Trophoblast cell (in vitro differentiated cells and primary cell): ENCODE measurements at regions not wholly inside any gene's neighbourhood (a gene's known extent, or its start where the extent isn't known, plus 50 kb on each side); places are given as distances from the start of the nearest gene placed in this dataset.
"Not testable (repeated sequence)": the region's sequence is repeated elsewhere in the genome, so short reads cannot be mapped to it uniquely, and the experiment has no call there.

Source experiments
- DNase-seq, 2 donors: peaks; one replicate each; pipeline ENCODE4 v3.0.0-alpha.2; 2016
- H2AFZ ChIP-seq: 2 replicates; pipeline ENCODE4 v1.6.1; 2013; ENCODE audit warnings: low read length, moderate library complexity, mild to moderate bottlenecking; ENCODE audit not compliant: insufficient read depth, poor library complexity
- H2AK5ac ChIP-seq: 2 replicates; pipeline ENCODE4 v1.6.1; 2013; ENCODE audit warnings: mild to moderate bottlenecking, low read length
- H2BK120ac ChIP-seq: 2 replicates; pipeline ENCODE4 v1.6.1; 2013; ENCODE audit warnings: low read length, mild to moderate bottlenecking, moderate library complexity; ENCODE audit not compliant: insufficient read depth, poor library complexity
- H2BK12ac ChIP-seq: 2 replicates; pipeline ENCODE4 v1.6.1; 2013; ENCODE audit warnings: mild to moderate bottlenecking, low read length, moderate library complexity
- H2BK5ac ChIP-seq: 2 replicates; pipeline ENCODE4 v1.6.1; 2013; ENCODE audit warnings: low read length, low read depth, moderate library complexity, mild to moderate bottlenecking; ENCODE audit not compliant: poor library complexity
- H3K14ac ChIP-seq: 2 replicates; pipeline ENCODE4 v1.6.1; 2013; ENCODE audit warnings: mild to moderate bottlenecking, low read length
- H3K18ac ChIP-seq: 2 replicates; pipeline ENCODE4 v1.6.1; 2013; ENCODE audit warnings: mild to moderate bottlenecking, low read length
- H3K23ac ChIP-seq: 2 replicates; pipeline ENCODE4 v1.6.1; 2013; ENCODE audit warnings: low read length
- H3K27ac ChIP-seq: 2 replicates; pipeline ENCODE4 v1.5.1; 2013; ENCODE audit warnings: low read depth, mild to moderate bottlenecking, inconsistent platforms, low read length, moderate library complexity
- H3K27me3 ChIP-seq: 2 replicates; pipeline ENCODE4 v1.6.1; 2013; ENCODE audit warnings: inconsistent platforms, mild to moderate bottlenecking, low read length, moderate library complexity; ENCODE audit not compliant: insufficient read depth
- H3K36me3 ChIP-seq, 2 experiments: 1 replicate in 1 of 2; 2 replicates in 1 of 2; pipeline ENCODE4 v1.6.1; 2013; ENCODE audit warnings: low read length in 2 of 2, mild to moderate bottlenecking in 2 of 2, moderate library complexity in 1 of 2; ENCODE audit not compliant: insufficient read depth in 2 of 2, control insufficient read depth in 1 of 2
- H3K4ac ChIP-seq: 2 replicates; pipeline ENCODE4 v1.6.1; 2013; ENCODE audit warnings: low read depth, mild to moderate bottlenecking, low read length, moderate library complexity
- H3K4me1 ChIP-seq, 2 experiments: 1 replicate in 1 of 2; 2 replicates in 1 of 2; pipeline ENCODE4 v1.6.1; 2013; ENCODE audit warnings: low read length in 2 of 2, mild to moderate bottlenecking in 2 of 2, moderate library complexity in 1 of 2; ENCODE audit not compliant: insufficient read depth in 2 of 2, control insufficient read depth in 1 of 2
- H3K4me2 ChIP-seq: 2 replicates; pipeline ENCODE4 v1.6.1; 2013; ENCODE audit warnings: inconsistent platforms, mild to moderate bottlenecking, low read length, moderate library complexity
- H3K4me3 ChIP-seq: 2 replicates; pipeline ENCODE4 v1.5.1; 2013; ENCODE audit warnings: mild to moderate bottlenecking, low read depth, low read length, inconsistent platforms
- H3K79me1 ChIP-seq: one replicate; pipeline ENCODE4 v1.6.1; 2013; ENCODE audit warnings: low read length
- H3K79me2 ChIP-seq: 2 replicates; pipeline ENCODE4 v1.6.1; 2013; ENCODE audit warnings: low read length, mild to moderate bottlenecking; ENCODE audit not compliant: control insufficient read depth, insufficient read depth, poor library complexity
- H3K9ac ChIP-seq: 2 replicates; pipeline ENCODE4 v1.6.1; 2013; ENCODE audit warnings: mild to moderate bottlenecking, low read length
- H3K9me3 ChIP-seq: 2 replicates; pipeline ENCODE4 v1.6.1; 2013; ENCODE audit warnings: low read depth, mild to moderate bottlenecking, control low read depth, inconsistent platforms, low read length; ENCODE audit not compliant: insufficient read depth
- H4K12ac ChIP-seq: 2 replicates; pipeline ENCODE4 v1.6.1; 2013; ENCODE audit warnings: low read depth, mild to moderate bottlenecking, low read length, moderate library complexity
- H4K8ac ChIP-seq: 2 replicates; pipeline ENCODE4 v1.6.1; 2013; ENCODE audit warnings: low read depth, mild to moderate bottlenecking, low read length, moderate library complexity
- H4K91ac ChIP-seq: one replicate; pipeline ENCODE4 v1.6.1; 2013; ENCODE audit warnings: low read depth, mild to moderate bottlenecking, low read length, moderate library complexity
- WGBS: extraction: QIAGEN DNeasy Blood & Tissue Kit; methylation state at CpG from one replicate; pipeline ENCODE4 v1.1.7; 2013; ENCODE audit warnings: missing lambda C conversion rate; ENCODE audit not compliant: insufficient read length, insufficient coverage; ENCODE audit errors: extremely low coverage; 5-methylcytosine and 5-hydroxymethylcytosine counted together

- no peaks in the 10 kb centered on the region for H3K9me3 ChIP-seq
- no peak overlapping the region for H3K4me2 ChIP-seq
- no peak overlapping the region for H3K14ac ChIP-seq
- no peaks in the 10 kb centered on the region for H3K4me1 ChIP-seq
- no peak overlapping the region for H4K8ac ChIP-seq
- H2AK5ac ChIP-seq: no peak overlapping the region
- peak; percentile 87 to 93 for DNase-seq
- H3K79me2 ChIP-seq: no peaks in the 10 kb centered on the region
- no peak overlapping the region for H3K4ac ChIP-seq
- H2BK5ac ChIP-seq: no peak overlapping the region
- no peak overlapping the region for H3K4me3 ChIP-seq
- H3K18ac ChIP-seq: no peak overlapping the region
- no CpG with 5 or more reads among the region's 13 CpGs for WGBS
- H3K79me1 ChIP-seq: no peaks in the 10 kb centered on the region
- H3K23ac ChIP-seq: no peak overlapping the region
- no peaks in the 10 kb centered on the region for H3K36me3 ChIP-seq
- no peak overlapping the region for H3K9ac ChIP-seq
- H2BK120ac ChIP-seq: no peak overlapping the region
- no peak overlapping the region for H4K91ac ChIP-seq
- H4K12ac ChIP-seq: no peak overlapping the region
- no peak overlapping the region for H3K27ac ChIP-seq
- H2AFZ ChIP-seq: no peak overlapping the region
- H3K27me3 ChIP-seq: no peaks in the 10 kb centered on the region
- no peak overlapping the region for H2BK12ac ChIP-seq
These were observed 63.5 kb upstream of the USP7 start for GRCh38 chr16:9027070-9027799.

DNA sequence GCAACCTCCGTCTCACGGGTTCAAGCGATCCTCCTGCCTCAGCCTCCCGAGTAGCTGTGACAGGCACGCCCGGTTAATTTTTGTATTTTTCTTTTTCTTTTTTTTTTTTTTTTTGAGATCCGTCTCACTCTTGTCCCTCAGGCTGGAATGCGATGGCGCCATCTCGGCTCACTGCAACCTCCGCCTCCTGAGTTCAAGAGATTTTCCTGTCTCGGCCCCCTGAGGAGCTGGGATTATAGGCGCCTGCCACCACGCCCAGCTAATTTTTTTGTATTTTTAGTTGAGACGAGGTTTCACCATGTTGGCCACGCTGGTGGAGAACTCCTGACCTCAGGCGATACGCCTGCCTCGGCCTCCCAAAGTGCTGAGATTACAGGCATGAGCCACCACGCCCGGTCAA is 63.0 kb upstream of the HAPSTR1 start:
- H3K79me1 ChIP-seq, H2BK12ac ChIP-seq, H3K23ac ChIP-seq, H3K36me3 ChIP-seq, H2BK120ac ChIP-seq, H3K4ac ChIP-seq, H2AFZ ChIP-seq, H3K27ac ChIP-seq, H3K4me2 ChIP-seq, H4K12ac ChIP-seq, H4K8ac ChIP-seq, H3K9ac ChIP-seq, H3K9me3 ChIP-seq, H3K27me3 ChIP-seq, H3K14ac ChIP-seq, H3K4me1 ChIP-seq, H2BK5ac ChIP-seq, H3K79me2 ChIP-seq, H2AK5ac ChIP-seq, H4K91ac ChIP-seq, H3K4me3 ChIP-seq, H3K18ac ChIP-seq: not testable (repeated sequence)
- peak; percentile 66 to 69 for DNase-seq
- no CpG with 5 or more reads among the region's 21 CpGs for WGBS

- H3K9me3 ChIP-seq: no peaks in the 10 kb centered on the region
- WGBS: no CpG with 5 or more reads among the region's 3 CpGs
- no peaks in the 10 kb centered on the region for H3K36me3 ChIP-seq
- H4K12ac ChIP-seq: no peak overlapping the region
- no peak overlapping the region for H4K91ac ChIP-seq
- no peak overlapping the region for H3K4me2 ChIP-seq
- H3K14ac ChIP-seq: no peak overlapping the region
- H3K23ac ChIP-seq: no peak overlapping the region
- H2BK5ac ChIP-seq: no peak overlapping the region
- H4K8ac ChIP-seq: no peak overlapping the region
- no peaks in the 10 kb centered on the region for H3K79me1 ChIP-seq
- no peak overlapping the region for H3K4me3 ChIP-seq
- no peaks in the 10 kb centered on the region for H3K79me2 ChIP-seq
- no peak overlapping the region for H3K27ac ChIP-seq
- H2BK120ac ChIP-seq: no peak overlapping the region
- H2AFZ ChIP-seq: no peak overlapping the region
- H3K4ac ChIP-seq: no peak overlapping the region
- no peaks in the 10 kb centered on the region for H3K27me3 ChIP-seq
- H2BK12ac ChIP-seq: no peak overlapping the region
- DNase-seq: no peak
- H3K9ac ChIP-seq: no peak overlapping the region
- no peak overlapping the region for H3K18ac ChIP-seq
- H3K4me1 ChIP-seq: no peaks in the 10 kb centered on the region
- no peak overlapping the region for H2AK5ac ChIP-seq
These were observed 60.3 kb upstream of the HAPSTR1 start for GRCh38 chr16:9031107-9031506.

GRCh38 chr16:9033125-9033830 is 58.2 kb upstream of the HAPSTR1 start:
- H3K4ac ChIP-seq: no peak overlapping the region
- H2AK5ac ChIP-seq: no peak overlapping the region
- no peak overlapping the region for H2BK12ac ChIP-seq
- H4K12ac ChIP-seq: no peak overlapping the region
- peak; percentile 71 to 90 for DNase-seq
- H3K27ac ChIP-seq: no peak overlapping the region
- H3K9me3 ChIP-seq: no peaks in the 10 kb centered on the region
- H3K4me1 ChIP-seq: no peaks in the 10 kb centered on the region
- no peak overlapping the region for H3K9ac ChIP-seq
- H3K23ac ChIP-seq: no peak overlapping the region
- no peak overlapping the region for H3K4me2 ChIP-seq
- H3K14ac ChIP-seq: no peak overlapping the region
- H3K79me1 ChIP-seq: no peaks in the 10 kb centered on the region
- no peak overlapping the region for H2BK120ac ChIP-seq
- H2AFZ ChIP-seq: no peak overlapping the region
- H3K4me3 ChIP-seq: no peak overlapping the region
- H4K8ac ChIP-seq: no peak overlapping the region
- H3K36me3 ChIP-seq: no peaks in the 10 kb centered on the region
- no CpG with 5 or more reads among the region's 11 CpGs for WGBS
- H2BK5ac ChIP-seq: no peak overlapping the region
- no peak overlapping the region for H3K18ac ChIP-seq
- no peaks in the 10 kb centered on the region for H3K79me2 ChIP-seq
- no peak overlapping the region for H4K91ac ChIP-seq
- no peaks in the 10 kb centered on the region for H3K27me3 ChIP-seq
